GM12878 (cell line): ENCODE measurements at regions not wholly inside any gene's neighbourhood (a gene's known extent, or its start where the extent isn't known, plus 50 kb on each side); places are given as distances from the start of the nearest gene placed in this dataset.

Experiments
- GABPA ChIP-seq: IDR thresholded peaks from 2 replicates; pipeline ENCODE4 v1.6.1; 2014; ENCODE audit warnings: antibody characterized with exemption, low read depth, mild to moderate bottlenecking, inconsistent platforms
- GATAD2B ChIP-seq: fragments of 450-650 bp; conservative IDR thresholded peaks from 2 replicates; pipeline ENCODE4 v1.6.1; 2017; ENCODE audit warnings: low read depth, mild to moderate bottlenecking, moderate library complexity
- KAT2A ChIP-seq: conservative IDR thresholded peaks from 2 replicates; pipeline ENCODE4 v1.6.1; 2011; ENCODE audit warnings: low read depth, low read length; ENCODE audit not compliant: control insufficient read depth
- POLR2AphosphoS2 ChIP-seq: IDR thresholded peaks from 2 replicates; pipeline ENCODE4 v1.6.1; 2011; ENCODE audit warnings: low read depth, mild to moderate bottlenecking, low read length, improper control_type of control experiment, moderate library complexity
- POU2F2 ChIP-seq: IDR thresholded peaks from 3 replicates; pipeline ENCODE4 v1.6.1; 2011; ENCODE audit warnings: low read depth, mild to moderate bottlenecking, low read length, borderline replicate concordance
- YY1 ChIP-seq: IDR thresholded peaks from 2 replicates; pipeline ENCODE4 v1.6.1; 2011; ENCODE audit warnings: low read depth, mild to moderate bottlenecking, low read length
- TF ChIP-seq, protein P1 (sequence below): fragments of 450-650 bp; formaldehyde crosslinking; IDR thresholded peaks from 2 replicates; pipeline ENCODE4 v1.5.0; 2022; ENCODE audit warnings: mild to moderate bottlenecking, missing genetic modification characterization
- TF ChIP-seq, protein P2 (sequence below): IDR thresholded peaks from 2 replicates; pipeline ENCODE4 v1.6.1; 2011; ENCODE audit warnings: borderline replicate concordance, low read depth, mild to moderate bottlenecking, moderate library complexity, low read length; ENCODE audit not compliant: insufficient read depth, poor library complexity, severe bottlenecking
- TF ChIP-seq, protein P3 (sequence below): fragments of 450-650 bp; formaldehyde crosslinking; IDR thresholded peaks from 2 replicates; pipeline ENCODE4 v1.4.0; 2022; ENCODE audit warnings: mild to moderate bottlenecking, moderate library complexity

DNA sequence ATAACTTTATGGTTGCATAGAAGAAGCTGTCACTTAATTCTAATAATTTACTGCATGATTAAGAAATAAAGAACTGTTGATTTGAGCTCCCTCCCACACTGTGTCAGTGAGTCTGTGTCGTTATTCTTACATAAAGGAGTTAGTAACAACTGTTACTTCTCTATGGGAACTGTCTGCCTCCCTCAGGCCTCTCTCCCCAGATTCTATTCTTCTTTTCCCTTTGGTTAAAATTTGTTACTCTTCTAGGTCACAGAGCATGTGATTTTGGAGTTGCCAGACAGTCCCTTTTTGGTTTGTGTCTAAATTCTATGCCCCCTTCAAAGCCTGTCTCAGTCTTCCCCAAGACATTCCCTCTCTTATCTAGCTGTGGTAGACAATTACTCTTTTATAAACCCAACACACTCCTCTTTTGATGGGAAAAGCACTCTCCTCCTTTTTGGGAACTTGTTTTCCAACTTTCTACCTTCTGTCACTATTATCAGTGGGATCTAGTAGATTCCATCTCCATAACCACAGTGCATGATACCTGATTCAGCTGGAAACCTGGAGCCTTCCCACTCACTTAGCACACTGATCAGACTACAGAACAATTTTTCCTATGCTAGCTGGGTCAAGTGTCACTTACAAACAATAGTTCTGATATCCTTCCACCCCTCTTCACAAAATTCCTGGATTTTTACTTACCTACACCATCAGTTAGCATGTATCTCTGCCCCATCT is 422.1 kb upstream of the TGFBR2 start (continued):
- TF ChIP-seq, protein P1, sequence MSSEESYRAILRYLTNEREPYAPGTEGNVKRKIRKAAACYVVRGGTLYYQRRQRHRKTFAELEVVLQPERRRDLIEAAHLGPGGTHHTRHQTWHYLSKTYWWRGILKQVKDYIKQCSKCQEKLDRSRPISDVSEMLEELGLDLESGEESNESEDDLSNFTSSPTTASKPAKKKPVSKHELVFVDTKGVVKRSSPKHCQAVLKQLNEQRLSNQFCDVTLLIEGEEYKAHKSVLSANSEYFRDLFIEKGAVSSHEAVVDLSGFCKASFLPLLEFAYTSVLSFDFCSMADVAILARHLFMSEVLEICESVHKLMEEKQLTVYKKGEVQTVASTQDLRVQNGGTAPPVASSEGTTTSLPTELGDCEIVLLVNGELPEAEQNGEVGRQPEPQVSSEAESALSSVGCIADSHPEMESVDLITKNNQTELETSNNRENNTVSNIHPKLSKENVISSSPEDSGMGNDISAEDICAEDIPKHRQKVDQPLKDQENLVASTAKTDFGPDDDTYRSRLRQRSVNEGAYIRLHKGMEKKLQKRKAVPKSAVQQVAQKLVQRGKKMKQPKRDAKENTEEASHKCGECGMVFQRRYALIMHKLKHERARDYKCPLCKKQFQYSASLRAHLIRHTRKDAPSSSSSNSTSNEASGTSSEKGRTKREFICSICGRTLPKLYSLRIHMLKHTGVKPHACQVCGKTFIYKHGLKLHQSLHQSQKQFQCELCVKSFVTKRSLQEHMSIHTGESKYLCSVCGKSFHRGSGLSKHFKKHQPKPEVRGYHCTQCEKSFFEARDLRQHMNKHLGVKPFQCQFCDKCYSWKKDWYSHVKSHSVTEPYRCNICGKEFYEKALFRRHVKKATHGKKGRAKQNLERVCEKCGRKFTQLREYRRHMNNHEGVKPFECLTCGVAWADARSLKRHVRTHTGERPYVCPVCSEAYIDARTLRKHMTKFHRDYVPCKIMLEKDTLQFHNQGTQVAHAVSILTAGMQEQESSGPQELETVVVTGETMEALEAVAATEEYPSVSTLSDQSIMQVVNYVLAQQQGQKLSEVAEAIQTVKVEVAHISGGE (CRISPR knock-in tag): no peak
- TF ChIP-seq YY1 (no peak), POU2F2 (no peak), KAT2A (no peak), POLR2AphosphoS2 (no peak), GABPA (no peak), GATAD2B (no peak)
- TF ChIP-seq, protein P2, sequence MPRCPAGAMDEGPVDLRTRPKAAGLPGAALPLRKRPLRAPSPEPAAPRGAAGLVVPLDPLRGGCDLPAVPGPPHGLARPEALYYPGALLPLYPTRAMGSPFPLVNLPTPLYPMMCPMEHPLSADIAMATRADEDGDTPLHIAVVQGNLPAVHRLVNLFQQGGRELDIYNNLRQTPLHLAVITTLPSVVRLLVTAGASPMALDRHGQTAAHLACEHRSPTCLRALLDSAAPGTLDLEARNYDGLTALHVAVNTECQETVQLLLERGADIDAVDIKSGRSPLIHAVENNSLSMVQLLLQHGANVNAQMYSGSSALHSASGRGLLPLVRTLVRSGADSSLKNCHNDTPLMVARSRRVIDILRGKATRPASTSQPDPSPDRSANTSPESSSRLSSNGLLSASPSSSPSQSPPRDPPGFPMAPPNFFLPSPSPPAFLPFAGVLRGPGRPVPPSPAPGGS: no peak
- TF ChIP-seq, protein P3, sequence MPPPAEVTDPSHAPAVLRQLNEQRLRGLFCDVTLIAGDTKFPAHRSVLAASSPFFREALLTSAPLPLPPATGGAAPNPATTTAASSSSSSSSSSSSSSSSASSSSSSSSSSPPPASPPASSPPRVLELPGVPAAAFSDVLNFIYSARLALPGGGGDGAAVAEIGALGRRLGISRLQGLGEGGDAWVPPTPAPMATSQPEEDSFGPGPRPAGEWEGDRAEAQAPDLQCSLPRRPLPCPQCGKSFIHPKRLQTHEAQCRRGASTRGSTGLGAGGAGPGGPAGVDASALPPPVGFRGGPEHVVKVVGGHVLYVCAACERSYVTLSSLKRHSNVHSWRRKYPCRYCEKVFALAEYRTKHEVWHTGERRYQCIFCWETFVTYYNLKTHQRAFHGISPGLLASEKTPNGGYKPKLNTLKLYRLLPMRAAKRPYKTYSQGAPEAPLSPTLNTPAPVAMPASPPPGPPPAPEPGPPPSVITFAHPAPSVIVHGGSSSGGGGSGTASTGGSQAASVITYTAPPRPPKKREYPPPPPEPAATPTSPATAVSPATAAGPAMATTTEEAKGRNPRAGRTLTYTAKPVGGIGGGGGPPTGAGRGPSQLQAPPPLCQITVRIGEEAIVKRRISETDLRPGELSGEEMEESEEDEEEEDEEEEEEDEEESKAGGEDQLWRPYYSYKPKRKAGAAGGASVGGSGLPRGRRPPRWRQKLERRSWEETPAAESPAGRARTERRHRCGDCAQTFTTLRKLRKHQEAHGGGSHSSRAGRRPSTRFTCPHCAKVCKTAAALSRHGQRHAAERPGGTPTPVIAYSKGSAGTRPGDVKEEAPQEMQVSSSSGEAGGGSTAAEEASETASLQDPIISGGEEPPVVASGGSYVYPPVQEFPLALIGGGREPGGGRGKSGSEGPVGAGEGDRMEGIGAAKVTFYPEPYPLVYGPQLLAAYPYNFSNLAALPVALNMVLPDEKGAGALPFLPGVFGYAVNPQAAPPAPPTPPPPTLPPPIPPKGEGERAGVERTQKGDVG (CRISPR knock-in tag): no peak
